ENCODE measurements at regions not wholly inside any gene's neighbourhood (a gene's known extent, or its start where the extent isn't known, plus 50 kb on each side); places are given as distances from the start of the nearest gene placed in this dataset.

GRCh38 chr1:173127369-173128307, 76.9 kb upstream of the TNFSF18 start (continued):
- TF ChIP-seq ARNT2 (CRISPR knock-in tag; IDR thresholded peaks at IDR 0.05; ENCODE audit: low read depth) (no peak), SNAI1 (CRISPR knock-in tag; IDR thresholded peaks at IDR 0.05; ENCODE audit: borderline replicate concordance) (no peak), ZEB1 (IDR thresholded peaks at IDR 0.05; ENCODE audit: insufficient replicate concordance, low read depth) (no peak), ARID2 (CRISPR knock-in tag; IDR thresholded peaks at IDR 0.05; ENCODE audit: borderline replicate concordance) (0 out of 2 replicates have a peak, but pooled peaks have one; percentile 28), ADNP (CRISPR knock-in tag; IDR thresholded peaks at IDR 0.05) (no peak), CAMTA2 (CRISPR knock-in tag; IDR thresholded peaks at IDR 0.05; ENCODE audit: borderline replicate concordance) (no peak), GPBP1L1 (CRISPR knock-in tag; IDR thresholded peaks at IDR 0.05) (no peak), SRSF1 (optimal IDR thresholded peaks at IDR 0.05; ENCODE audit: low read depth, low read length) (no peak), ZBTB20 (CRISPR knock-in tag; IDR thresholded peaks at IDR 0.05; ENCODE audit: borderline replicate concordance, low read depth) (peak; percentile 50; the same call in 1 of the 2 replicates), ZMAT3 (CRISPR knock-in tag; conservative IDR thresholded peaks at IDR 0.05) (0 out of 2 replicates have a peak, but pooled peaks have one; percentile 32), CREM (IDR thresholded peaks at IDR 0.05) (peak; percentile 81), CREM (CRISPR knock-in tag; IDR thresholded peaks at IDR 0.05) (no peak), MBD4 (IDR thresholded peaks at IDR 0.05; ENCODE audit: borderline replicate concordance, low read length) (0 out of 2 replicates have a peak, but pooled peaks have one; percentile 34), ZNF781 (CRISPR knock-in tag; IDR thresholded peaks at IDR 0.05; ENCODE audit: borderline replicate concordance, not compliant biosample characterization) (peak; percentile 44), KDM4B (CRISPR knock-in tag; IDR thresholded peaks at IDR 0.05) (no peak), ZNF460 (CRISPR knock-in tag; IDR thresholded peaks at IDR 0.05; ENCODE audit: borderline replicate concordance) (no peak), ZNF441 (CRISPR knock-in tag; IDR thresholded peaks at IDR 0.05; ENCODE audit: borderline replicate concordance) (0 out of 2 replicates have a peak, but pooled peaks have one; percentile 26), KDM6A (CRISPR knock-in tag; IDR thresholded peaks at IDR 0.05; ENCODE audit: low read depth) (peak; percentile 64), ZNF552 (CRISPR knock-in tag; IDR thresholded peaks at IDR 0.05; ENCODE audit: borderline replicate concordance) (no peak), CHD4 (IDR thresholded peaks at IDR 0.05; ENCODE audit: borderline replicate concordance, low read length) (peak; percentile 53; the same call in 1 of the 2 replicates), ETV6 (CRISPR knock-in tag; conservative IDR thresholded peaks at IDR 0.05) (no peak), ZNF503 (CRISPR knock-in tag; IDR thresholded peaks at IDR 0.05) (peak; percentile 63), ZNF335 (CRISPR knock-in tag; IDR thresholded peaks at IDR 0.05) (no peak), HOXA5 (CRISPR knock-in tag; IDR thresholded peaks at IDR 0.05) (peak; percentile 29; the same call in 1 of the 2 replicates), KAT7 (CRISPR knock-in tag; IDR thresholded peaks at IDR 0.05; ENCODE audit: borderline replicate concordance) (no peak), RBM22 (optimal IDR thresholded peaks at IDR 0.05; ENCODE audit: low read length) (no peak), NCOR1 (IDR thresholded peaks at IDR 0.05; ENCODE audit: borderline replicate concordance, low read length) (peak; percentile 88), PPARG (CRISPR knock-in tag; conservative IDR thresholded peaks at IDR 0.05) (peak; percentile 91), ZFX (CRISPR knock-in tag; IDR thresholded peaks at IDR 0.05; ENCODE audit: low read depth) (peak; percentile 50; the same call in 1 of the 2 replicates)
